ENCODE measurements at regions not wholly inside any gene's neighbourhood (a gene's known extent, or its start where the extent isn't known, plus 50 kb on each side); places are given as distances from the start of the nearest gene placed in this dataset.

- no peaks in the 10 kb centered on the region for H3K9me3 ChIP-seq (ENCODE audit: insufficient read depth, low read length)
- H4K20me1 ChIP-seq (ENCODE audit: low read depth, low read length), result no peaks in the 10 kb centered on the region
- no peak overlapping the region for H2AFZ ChIP-seq (ENCODE audit: low read depth, low read length, severe bottlenecking)
- no peaks in the 10 kb centered on the region for H3K27me3 ChIP-seq (ENCODE audit: low read length)
- TF ChIP-seq CTCF (IDR thresholded peaks at IDR 0.05; ENCODE audit: insufficient read depth, low read length, poor library complexity, severe bottlenecking) (no peak), EZH2phosphoT487 (conservative IDR thresholded peaks at IDR 0.05; ENCODE audit: low read length) (no peak)
- no peak overlapping the region for H3K9ac ChIP-seq (ENCODE audit: low read length)
- H3K9me2 ChIP-seq (replicated peaks; ENCODE audit: insufficient read depth, low read length), result no peaks in the 10 kb centered on the region
- H3K27ac ChIP-seq (ENCODE audit: low read depth, low read length), result no peak overlapping the region
- H3F3A ChIP-seq (ENCODE audit: insufficient read depth), result no peaks in the 10 kb centered on the region
- H3K4me2 ChIP-seq (ENCODE audit: low read depth, low read length, poor library complexity, severe bottlenecking), result no peak overlapping the region
- no peaks in the 10 kb centered on the region for H3K79me2 ChIP-seq (ENCODE audit: insufficient read depth, low read length)
- no peak overlapping the region for H3K4me3 ChIP-seq (ENCODE audit: insufficient read depth, low read length, poor library complexity, severe bottlenecking)
- no peaks in the 10 kb centered on the region for H3K36me3 ChIP-seq (ENCODE audit: low read length)
These were observed 171.8 kb upstream of the KLF7 start for GRCh38 chr2:207337234-207338219.

GRCh38 chr2:207338220-207338607 is 172.5 kb upstream of the KLF7 start:
- no peak overlapping the region for H3K4me2 ChIP-seq (ENCODE audit: low read depth, low read length, poor library complexity, severe bottlenecking)
- no peak for TF ChIP-seq EZH2phosphoT487 (conservative IDR thresholded peaks at IDR 0.05; ENCODE audit: low read length)
- no peak for TF ChIP-seq CTCF (IDR thresholded peaks at IDR 0.05; ENCODE audit: insufficient read depth, low read length, poor library complexity, severe bottlenecking)

GRCh38 chr2:207338610-207339009 is 172.9 kb upstream of the KLF7 start:
- Histone ChIP-seq H3K4me3 (ENCODE audit: insufficient read depth, low read length, poor library complexity, severe bottlenecking) (no peak overlapping the region), H3K4me2 (ENCODE audit: low read depth, low read length, poor library complexity, severe bottlenecking) (no peak overlapping the region), H4K20me1 (ENCODE audit: low read depth, low read length) (no peaks in the 10 kb centered on the region), H3K9me2 (replicated peaks; ENCODE audit: insufficient read depth, low read length) (no peaks in the 10 kb centered on the region), H3F3A (ENCODE audit: insufficient read depth) (no peaks in the 10 kb centered on the region), H3K9me3 (ENCODE audit: insufficient read depth, low read length) (no peaks in the 10 kb centered on the region), H3K36me3 (ENCODE audit: low read length) (no peaks in the 10 kb centered on the region), H2AFZ (ENCODE audit: low read depth, low read length, severe bottlenecking) (no peak overlapping the region), H3K9ac (ENCODE audit: low read length) (no peak overlapping the region), H3K27me3 (ENCODE audit: low read length) (no peaks in the 10 kb centered on the region), H3K27ac (ENCODE audit: low read depth, low read length) (no peak overlapping the region), H3K79me2 (ENCODE audit: insufficient read depth, low read length) (no peaks in the 10 kb centered on the region)
- TF ChIP-seq EZH2phosphoT487 (conservative IDR thresholded peaks at IDR 0.05; ENCODE audit: low read length), result no peak
- TF ChIP-seq CTCF (IDR thresholded peaks at IDR 0.05; ENCODE audit: insufficient read depth, low read length, poor library complexity, severe bottlenecking), result no peak

More at GRCh38 chr2:207338220-207338607, 172.5 kb upstream of the KLF7 start:
- H4K20me1 ChIP-seq (ENCODE audit: low read depth, low read length), result no peaks in the 10 kb centered on the region
- no peaks in the 10 kb centered on the region for H3K79me2 ChIP-seq (ENCODE audit: insufficient read depth, low read length)
- H2AFZ ChIP-seq (ENCODE audit: low read depth, low read length, severe bottlenecking), result no peak overlapping the region
- H3K9me2 ChIP-seq (replicated peaks; ENCODE audit: insufficient read depth, low read length), result no peaks in the 10 kb centered on the region
- H3K9me3 ChIP-seq (ENCODE audit: insufficient read depth, low read length), result no peaks in the 10 kb centered on the region
- no peak overlapping the region for H3K4me3 ChIP-seq (ENCODE audit: insufficient read depth, low read length, poor library complexity, severe bottlenecking)
- H3K9ac ChIP-seq (ENCODE audit: low read length), result no peak overlapping the region
- no peak overlapping the region for H3K27ac ChIP-seq (ENCODE audit: low read depth, low read length)
- H3F3A ChIP-seq (ENCODE audit: insufficient read depth), result no peaks in the 10 kb centered on the region
- no peaks in the 10 kb centered on the region for H3K36me3 ChIP-seq (ENCODE audit: low read length)
- H3K27me3 ChIP-seq (ENCODE audit: low read length), result no peaks in the 10 kb centered on the region

Data from SU-DHL-6 (cell line).